Inflammatory macrophage treated with lipopolysaccharide for 4 hours (primary cell): ENCODE measurements at regions not wholly inside any gene's neighbourhood (a gene's known extent, or its start where the extent isn't known, plus 50 kb on each side); places are given as distances from the start of the nearest gene placed in this dataset.

Source experiments
- DNase-seq: peaks from one replicate; pipeline ENCODE4 v3.0.0-alpha.2; 2020

- no peak for DNase-seq
Observed at GRCh38 chr13:90952326-90952725, 395.2 kb upstream of the MIR17HG start.

GRCh38 chr13:90954605-90955195, 392.8 kb upstream of the MIR17HG start:
- DNase-seq: no peak

DNA sequence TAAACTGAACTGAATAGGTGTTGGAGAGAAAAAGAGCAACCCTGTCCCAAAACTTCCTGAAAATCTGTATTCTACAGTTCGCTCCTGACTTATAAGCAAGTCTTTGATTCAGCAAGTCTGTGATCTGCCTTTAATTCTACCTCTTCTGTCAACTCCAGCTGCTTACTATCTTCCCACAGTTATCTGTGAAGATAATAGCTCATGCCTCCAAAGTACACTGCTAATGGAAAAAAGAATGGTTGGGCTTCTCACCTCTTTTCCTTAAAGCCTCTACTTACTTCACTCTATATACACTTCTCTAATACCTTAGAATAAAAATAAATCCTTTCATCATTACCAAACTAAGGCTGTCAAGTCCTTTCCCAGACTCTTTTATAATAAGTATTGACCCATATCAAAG, 391.5 kb upstream of the MIR17HG start:
- DNase-seq: no peak

- DNase-seq: no peak
Observed at GRCh38 chr13:90958866-90959265, 388.6 kb upstream of the MIR17HG start.

DNA sequence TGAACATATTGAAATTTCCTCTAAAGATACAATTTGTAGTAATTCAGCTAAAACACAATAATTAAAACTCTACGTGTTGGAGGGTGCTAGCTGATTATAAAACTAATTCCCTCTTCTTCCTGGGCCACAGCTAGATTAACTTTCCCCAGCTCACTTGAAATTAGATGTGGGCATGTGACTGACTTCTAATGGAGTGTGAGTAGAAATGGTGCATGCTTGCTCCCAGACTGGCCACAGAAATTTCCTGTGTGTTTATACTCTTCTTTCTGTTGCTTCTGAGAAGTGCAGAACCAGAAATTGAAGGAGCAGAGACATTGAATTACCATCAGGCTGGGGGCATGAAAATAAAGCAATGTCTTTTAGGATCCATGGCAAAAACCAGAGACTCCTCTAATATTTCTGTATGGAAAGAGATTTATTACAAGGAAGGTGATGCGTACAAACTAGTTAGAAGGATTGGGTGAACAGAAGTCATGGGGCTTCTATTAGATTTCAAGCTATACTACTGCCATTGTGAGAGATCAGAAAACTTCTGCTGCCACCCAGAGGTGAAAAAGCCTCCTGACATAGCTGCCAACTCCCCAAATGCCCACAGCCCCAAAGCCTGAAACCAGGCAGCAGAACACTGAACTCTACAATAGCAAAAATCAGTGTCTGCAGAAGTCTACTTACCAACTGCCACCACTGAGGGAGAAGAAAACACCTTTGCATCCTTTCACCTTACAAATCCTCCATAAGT, 379.2 kb upstream of the MIR17HG start:
- no peak for DNase-seq

GRCh38 chr13:90974249-90974975, 373.1 kb upstream of the MIR17HG start:
- no peak for DNase-seq

DNA sequence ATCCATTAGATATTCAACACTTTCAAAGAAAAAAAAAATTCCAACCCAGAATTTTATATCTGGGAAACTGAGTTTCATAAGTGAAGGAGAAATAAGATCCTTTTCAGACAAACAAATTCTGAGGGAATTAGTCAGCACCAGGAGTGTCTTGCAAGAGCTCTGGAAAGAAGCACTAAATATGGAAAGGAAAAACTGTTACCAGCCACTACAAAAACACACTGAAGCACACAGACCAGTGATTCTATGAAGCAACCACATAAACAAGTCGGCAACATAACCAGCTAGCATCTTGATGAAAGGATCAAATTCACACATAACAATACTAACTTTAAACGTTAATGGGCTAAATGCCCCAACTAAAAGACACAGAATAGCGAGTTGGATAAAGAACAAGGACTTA, 368.4 kb upstream of the MIR17HG start:
- no peak for DNase-seq

DNA sequence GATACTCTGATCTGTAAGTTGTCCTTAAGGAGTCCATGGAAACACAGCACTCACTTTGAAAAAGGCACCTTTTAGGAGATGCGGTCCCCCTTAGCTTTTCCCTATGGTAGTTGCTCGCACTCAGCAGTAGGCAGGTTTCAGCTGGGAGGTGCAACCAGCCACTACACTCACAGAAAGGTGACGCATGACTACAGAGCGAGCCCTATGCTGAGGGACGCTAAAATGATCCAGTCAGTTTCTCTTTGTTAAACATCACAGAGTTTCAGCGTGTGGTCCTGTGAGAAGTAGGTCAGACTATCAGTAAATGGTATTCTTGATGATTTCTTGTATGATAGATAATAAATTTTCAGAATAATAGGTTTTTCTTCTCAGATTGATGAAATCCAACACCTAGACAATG, 362.7 kb upstream of the MIR17HG start:
- DNase-seq: no peak

GRCh38 chr13:90995001-90995400, 352.5 kb upstream of the MIR17HG start:
- DNase-seq: no peak

GRCh38 chr13:90995614-90996013, 351.9 kb upstream of the MIR17HG start:
- no peak for DNase-seq

GRCh38 chr13:90997951-90998350, 349.5 kb upstream of the MIR17HG start:
- peak; percentile 3 for DNase-seq

GRCh38 chr13:90999401-90999800, 348.1 kb upstream of the MIR17HG start:
- no peak for DNase-seq

DNA sequence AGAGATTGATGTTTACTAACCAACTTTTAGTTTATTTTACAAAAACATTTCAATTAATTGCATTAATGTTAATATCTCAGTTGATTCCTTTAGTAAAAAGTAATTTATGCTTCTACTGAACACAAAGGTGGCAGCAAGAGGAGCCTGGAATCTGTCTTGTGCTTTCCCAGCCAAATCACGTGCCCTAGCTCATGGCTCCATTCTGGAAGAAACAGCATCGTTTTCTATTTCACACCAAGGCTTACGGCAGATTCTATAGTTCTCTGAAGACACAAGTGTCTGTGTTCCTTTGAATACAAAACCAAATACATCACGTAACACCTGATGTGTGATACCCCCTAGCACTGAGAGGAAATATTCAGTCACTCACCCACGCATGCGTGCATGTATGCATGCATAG, 346.1 kb upstream of the MIR17HG start:
- no peak for DNase-seq

DNA sequence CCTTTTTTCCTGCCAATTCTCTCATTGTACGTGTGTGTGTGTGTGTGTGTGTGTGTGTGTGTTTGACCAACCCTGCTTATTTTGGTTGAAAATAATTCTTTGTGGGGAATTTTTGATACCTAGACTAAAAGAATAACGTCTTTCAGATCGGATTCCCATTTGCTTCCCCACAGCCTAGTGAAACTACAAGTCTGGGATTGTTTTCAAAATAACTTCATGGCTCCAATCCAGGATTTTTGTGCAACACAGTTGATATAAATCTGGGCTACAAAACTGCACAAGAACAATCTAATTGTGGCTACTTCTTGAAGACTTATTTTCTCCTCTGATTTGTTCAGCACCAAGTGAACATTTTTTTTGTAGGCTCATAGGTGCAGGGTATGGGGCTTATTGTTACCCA, 332.8 kb upstream of the MIR17HG start:
- no peak for DNase-seq

DNA sequence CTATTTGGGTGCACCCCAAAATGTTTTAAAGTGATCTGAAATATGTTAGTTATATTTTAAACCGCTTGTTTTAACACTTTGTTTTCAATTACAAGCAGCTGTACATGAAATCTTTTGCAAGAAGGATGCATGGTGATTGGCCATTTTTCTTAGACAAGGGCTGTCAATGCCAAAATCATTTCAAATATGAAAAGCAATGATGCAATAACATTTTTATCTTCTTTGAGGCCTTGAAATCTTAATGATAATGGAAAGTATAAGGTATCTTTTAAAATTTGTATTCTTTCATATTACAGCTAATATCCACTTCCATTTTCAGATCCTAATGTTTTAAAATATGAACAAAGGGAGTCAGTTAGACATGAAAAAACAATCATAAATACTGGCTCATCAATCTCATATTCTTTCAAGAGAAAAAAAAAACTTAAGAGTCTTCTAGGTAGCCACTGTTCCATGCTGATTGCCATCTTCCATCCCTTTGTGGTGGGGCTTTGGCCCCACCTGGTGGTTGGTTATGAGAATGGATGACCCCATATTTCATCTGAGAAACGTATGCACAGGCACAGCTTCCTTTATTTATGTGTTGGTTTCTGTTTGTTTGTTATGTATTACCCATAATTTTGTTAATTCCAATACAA, 330.3 kb upstream of the MIR17HG start:
- peak; percentile 41 for DNase-seq

GRCh38 chr13:91017669-91018053, 329.8 kb upstream of the MIR17HG start:
- no peak for DNase-seq

DNA sequence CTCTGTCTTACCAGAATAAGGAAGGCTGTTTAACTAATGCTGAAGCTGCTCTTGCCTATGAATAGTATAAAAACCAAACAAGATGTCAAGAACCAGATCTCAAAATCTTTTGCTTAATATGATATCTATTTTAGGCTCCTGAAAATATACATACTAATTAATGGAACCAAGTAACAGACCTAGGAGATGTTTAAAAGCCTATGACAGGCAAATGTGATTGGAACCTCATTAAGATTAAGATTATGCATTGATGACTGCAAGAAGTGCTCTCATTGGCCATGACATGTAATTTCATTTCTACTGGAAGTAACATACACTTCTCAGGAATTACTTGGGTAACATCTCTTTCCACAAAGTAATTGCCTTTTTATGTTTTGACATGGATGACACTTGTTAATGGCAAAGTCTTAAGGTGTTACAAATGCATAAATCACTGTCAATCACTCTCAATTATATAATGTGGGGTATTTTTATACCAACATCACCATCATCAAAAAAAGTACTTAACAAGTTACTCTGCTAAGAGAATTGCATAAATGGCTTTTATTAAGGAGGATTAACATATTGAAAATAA, 326.9 kb upstream of the MIR17HG start:
- DNase-seq: no peak

- DNase-seq: no peak
Observed at GRCh38 chr13:91024157-91024792, 323.2 kb upstream of the MIR17HG start.

DNA sequence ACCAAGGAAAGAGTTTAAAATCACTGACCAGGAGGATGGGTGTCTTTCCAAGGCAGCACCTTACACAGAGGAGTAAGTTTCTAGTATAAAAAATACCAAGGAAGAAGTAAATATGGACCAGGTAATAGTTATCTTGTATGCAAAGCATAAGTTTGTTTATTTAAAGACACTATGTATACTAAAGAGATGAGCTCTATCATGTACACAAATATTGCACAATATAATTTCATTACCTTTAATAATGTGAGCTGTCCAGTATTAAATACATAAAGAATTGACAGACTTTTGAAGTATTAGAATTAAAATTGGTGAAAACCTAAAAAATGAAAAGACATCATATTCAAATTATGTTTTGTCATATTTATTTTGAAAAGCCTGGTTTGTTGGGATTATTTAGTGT, 322.0 kb upstream of the MIR17HG start:
- DNase-seq: no peak

DNA sequence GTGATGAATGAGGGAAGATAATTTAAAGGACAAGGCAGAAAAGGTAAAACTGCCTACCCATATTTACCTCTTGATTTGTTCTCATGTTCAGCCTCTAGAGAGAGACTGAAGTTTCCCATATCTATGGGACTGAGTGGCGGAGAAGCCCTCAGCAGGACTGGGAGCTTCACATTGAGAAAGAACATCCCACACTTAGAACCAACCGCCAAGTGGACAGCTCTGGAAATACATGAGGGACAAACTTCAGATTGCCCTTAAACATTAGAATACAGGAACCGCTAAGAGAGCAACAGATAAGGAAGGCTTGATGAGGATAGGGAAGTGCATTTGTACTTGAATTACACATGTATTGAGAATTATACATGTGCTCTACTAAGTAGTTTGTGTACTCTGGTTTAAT, 316.0 kb upstream of the MIR17HG start:
- DNase-seq: no peak

GRCh38 chr13:91032104-91032503, 315.4 kb upstream of the MIR17HG start:
- no peak for DNase-seq

GRCh38 chr13:91036886-91037285, 310.6 kb upstream of the MIR17HG start:
- DNase-seq: no peak

DNA sequence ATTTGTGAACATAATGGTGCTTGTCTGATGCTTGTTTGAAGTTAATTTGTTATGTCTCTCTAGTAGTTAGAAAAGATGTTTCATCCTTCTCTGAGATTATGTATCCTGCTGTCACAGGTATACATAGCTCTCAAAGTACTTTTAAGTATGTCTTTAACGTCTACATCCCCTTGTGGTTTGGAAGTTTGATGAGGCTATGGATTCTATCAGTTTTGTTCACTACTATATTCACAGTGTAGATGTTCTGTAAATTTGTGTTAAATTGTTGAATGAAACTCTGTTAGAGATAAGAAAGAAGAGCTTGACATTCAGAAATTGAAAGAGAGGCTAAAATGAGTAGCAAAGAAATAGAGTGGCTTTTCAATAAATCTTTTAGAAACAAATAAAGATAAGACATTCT, 304.6 kb upstream of the MIR17HG start:
- no peak for DNase-seq
